CD4-positive, alpha-beta memory T cell (primary cell): ENCODE measurements at regions not wholly inside any gene's neighbourhood (a gene's known extent, or its start where the extent isn't known, plus 50 kb on each side); places are given as distances from the start of the nearest gene placed in this dataset.
"Not testable (repeated sequence)": the region's sequence is repeated elsewhere in the genome, so short reads cannot be mapped to it uniquely, and the experiment has no call there.

Experiments used
- CTCF ChIA-PET: fragments of 350-600 bp; sonication (Branson Sonifier 250); formaldehyde crosslinking; loops from one replicate; lab custom pipeline; 2021; ENCODE audit warnings: inconsistent platforms; ENCODE audit not compliant: partially characterized antibody; lab: Charles Lee
- POLR2A ChIA-PET: fragments of 350-600 bp; sonication (Branson Sonifier 250); formaldehyde crosslinking; loops from one replicate; lab custom pipeline; 2021; ENCODE audit not compliant: partially characterized antibody; lab: Charles Lee
- DNase-seq, 5 donors: peaks; one replicate each; pipeline versions ENCODE4 v3.0.0 to v3.0.0-alpha.2; 2020 to 2022; ENCODE audit warnings: mixed read lengths in 1 of 5
- H3K27ac ChIP-seq: one replicate; pipeline ENCODE4 v1.7.0; 2013; ENCODE audit warnings: low read depth, low read length
- H3K27me3 ChIP-seq: 2 replicates; pipeline ENCODE4 v1.7.0; 2013; ENCODE audit warnings: mild to moderate bottlenecking, low read length, moderate library complexity; ENCODE audit not compliant: insufficient read depth
- H3K36me3 ChIP-seq: 2 replicates; pipeline ENCODE4 v1.7.0; 2013; ENCODE audit warnings: mild to moderate bottlenecking, low read length, moderate library complexity; ENCODE audit not compliant: insufficient read depth
- H3K4me1 ChIP-seq: 2 replicates; pipeline ENCODE4 v1.7.0; 2013; ENCODE audit warnings: mild to moderate bottlenecking, low read length, moderate library complexity; ENCODE audit not compliant: insufficient read depth
- H3K4me3 ChIP-seq, 2 donors: one replicate each; pipeline ENCODE4 v1.7.0; 2013; ENCODE audit warnings: low read length in 2 of 2, mild to moderate bottlenecking in 1 of 2
- H3K9me3 ChIP-seq, 2 donors: one replicate each; pipeline ENCODE4 v1.7.0; 2013; ENCODE audit warnings: low read length in 2 of 2, control low read depth in 1 of 2; ENCODE audit not compliant: control insufficient read depth in 1 of 2
- H3K27ac Mint-ChIP-seq, 7 donors: one replicate each; pipeline ENCODE4 v1.8.0; 2020 to 2021; ENCODE audit warnings: mixed read lengths in 7 of 7, mild to moderate bottlenecking in 6 of 7, inconsistent platforms in 3 of 7, moderate library complexity in 3 of 7
- H3K27me3 Mint-ChIP-seq, 2 donors: one replicate each; pipeline ENCODE4 v1.8.0; 2020 to 2021; ENCODE audit warnings: mixed read lengths in 2 of 2
- H3K36me3 Mint-ChIP-seq, 2 donors: one replicate each; pipeline ENCODE4 v1.8.0; 2020 to 2021; ENCODE audit warnings: mixed read lengths in 2 of 2, inconsistent platforms in 1 of 2, mild to moderate bottlenecking in 1 of 2
- H3K4me1 Mint-ChIP-seq, 4 donors: one replicate each; pipeline ENCODE4 v1.8.0; 2020 to 2021; ENCODE audit warnings: mixed read lengths in 4 of 4, mild to moderate bottlenecking in 1 of 4
- H3K4me3 Mint-ChIP-seq, 8 donors: one replicate each; pipeline ENCODE4 v1.8.0; 2020 to 2021; ENCODE audit warnings: mixed read lengths in 8 of 8, mild to moderate bottlenecking in 7 of 8, moderate library complexity in 6 of 8, inconsistent platforms in 3 of 8
- H3K9me3 Mint-ChIP-seq, 8 donors: one replicate each; pipeline ENCODE4 v1.8.0; 2020 to 2021; ENCODE audit warnings: mixed read lengths in 8 of 8, mild to moderate bottlenecking in 5 of 8, inconsistent platforms in 3 of 8, moderate library complexity in 1 of 8
- intact Hi-C: fragments of 100-400 bp; cut with micrococcal nuclease; formaldehyde crosslinking; loops from one replicate; pipeline ENCODE4 v1.15.1; 2023

GRCh38 chr16:88209579-88209978, 173.2 kb upstream of the ZNF469 start:
- intact Hi-C loops, H3K27me3 ChIP-seq, CTCF ChIA-PET, H3K4me1 Mint-ChIP-seq, DNase-seq, H3K4me3 ChIP-seq, H3K9me3 ChIP-seq, POLR2A ChIA-PET, H3K4me1 ChIP-seq, H3K36me3 ChIP-seq, H3K4me3 Mint-ChIP-seq, H3K36me3 Mint-ChIP-seq, H3K9me3 Mint-ChIP-seq, H3K27me3 Mint-ChIP-seq, H3K27ac ChIP-seq, H3K27ac Mint-ChIP-seq: not testable (repeated sequence)

- H3K4me1 ChIP-seq, H3K4me3 ChIP-seq, H3K27me3 Mint-ChIP-seq, H3K9me3 ChIP-seq, H3K27ac Mint-ChIP-seq, H3K27ac ChIP-seq, H3K4me1 Mint-ChIP-seq, H3K4me3 Mint-ChIP-seq, CTCF ChIA-PET, H3K36me3 ChIP-seq, H3K27me3 ChIP-seq, POLR2A ChIA-PET, H3K36me3 Mint-ChIP-seq, DNase-seq, intact Hi-C loops: not testable (repeated sequence)
- peaks cover 0 to 19% (median 7%) of the 10 kb centered on the region in 8 donors for H3K9me3 Mint-ChIP-seq
Measured at GRCh38 chr16:88213937-88214336, 168.8 kb upstream of the ZNF469 start.

- H3K27me3 ChIP-seq, DNase-seq, H3K27ac Mint-ChIP-seq, intact Hi-C loops, H3K4me3 Mint-ChIP-seq, H3K4me3 ChIP-seq, H3K36me3 Mint-ChIP-seq, H3K4me1 ChIP-seq, H3K36me3 ChIP-seq, H3K9me3 ChIP-seq, CTCF ChIA-PET, POLR2A ChIA-PET, H3K4me1 Mint-ChIP-seq, H3K27ac ChIP-seq: not testable (repeated sequence)
- Mint-ChIP-seq H3K9me3 (peaks cover 3 to 18% (median 8%) of the 10 kb centered on the region in 8 donors), H3K27me3 (peaks cover 6 to 21% of the 10 kb centered on the region in 2 donors)
Measured at GRCh38 chr16:88221001-88221761, 161.6 kb upstream of the ZNF469 start.

GRCh38 chr16:88223696-88224095, 159.1 kb upstream of the ZNF469 start:
- H3K27ac Mint-ChIP-seq, H3K4me1 Mint-ChIP-seq, H3K27ac ChIP-seq, H3K36me3 ChIP-seq, H3K36me3 Mint-ChIP-seq, DNase-seq, POLR2A ChIA-PET, H3K4me3 Mint-ChIP-seq, H3K4me1 ChIP-seq, H3K27me3 ChIP-seq, H3K4me3 ChIP-seq, H3K9me3 Mint-ChIP-seq, H3K9me3 ChIP-seq, CTCF ChIA-PET, intact Hi-C loops: not testable (repeated sequence)
- H3K27me3 Mint-ChIP-seq, result peaks cover 6 to 21% of the 10 kb centered on the region in 2 donors

GRCh38 chr16:88224131-88224898, 158.4 kb upstream of the ZNF469 start:
- intact Hi-C loops, CTCF ChIA-PET, H3K27me3 ChIP-seq, H3K36me3 Mint-ChIP-seq, H3K4me3 Mint-ChIP-seq, H3K4me3 ChIP-seq, POLR2A ChIA-PET, H3K4me1 Mint-ChIP-seq, H3K36me3 ChIP-seq, H3K27ac Mint-ChIP-seq, H3K27ac ChIP-seq, DNase-seq, H3K4me1 ChIP-seq, H3K9me3 Mint-ChIP-seq, H3K9me3 ChIP-seq: not testable (repeated sequence)
- peaks cover 6 to 21% of the 10 kb centered on the region in 2 donors for H3K27me3 Mint-ChIP-seq

GRCh38 chr16:88225640-88226230, 157.0 kb upstream of the ZNF469 start:
- H3K9me3 Mint-ChIP-seq, H3K4me1 ChIP-seq, H3K27ac ChIP-seq, intact Hi-C loops, H3K36me3 ChIP-seq, DNase-seq, H3K4me1 Mint-ChIP-seq, H3K27ac Mint-ChIP-seq, H3K36me3 Mint-ChIP-seq, H3K27me3 ChIP-seq, POLR2A ChIA-PET, H3K9me3 ChIP-seq, CTCF ChIA-PET, H3K4me3 ChIP-seq: not testable (repeated sequence)
- Mint-ChIP-seq H3K4me3 (peak overlapping the region in 1 of 8 donors; percentile 54), H3K27me3 (peaks cover 6 to 12% of the 10 kb centered on the region in 2 donors)

GRCh38 chr16:88226302-88226701, 156.5 kb upstream of the ZNF469 start:
- H3K4me1 Mint-ChIP-seq, H3K4me3 ChIP-seq, POLR2A ChIA-PET, H3K27me3 ChIP-seq, CTCF ChIA-PET, H3K9me3 ChIP-seq, H3K36me3 Mint-ChIP-seq, H3K4me1 ChIP-seq, H3K27ac ChIP-seq, H3K36me3 ChIP-seq, H3K9me3 Mint-ChIP-seq, intact Hi-C loops, H3K27ac Mint-ChIP-seq, DNase-seq: not testable (repeated sequence)
- peaks cover 5 to 11% of the 10 kb centered on the region in 2 donors for H3K27me3 Mint-ChIP-seq
- peak overlapping the region in 1 of 8 donors; percentile 54 for H3K4me3 Mint-ChIP-seq
